Thoracic aorta (tissue), 2 donors: ENCODE measurements at regions not wholly inside any gene's neighbourhood (a gene's known extent, or its start where the extent isn't known, plus 50 kb on each side); places are given as distances from the start of the nearest gene placed in this dataset.
"Not testable (repeated sequence)": the region's sequence is repeated elsewhere in the genome, so short reads cannot be mapped to it uniquely, and the experiment has no call there.

Experiments used
- ATAC-seq: fragments of 150-250 bp; one replicate; pipeline ENCODE4 v1.8.0; 2017; ENCODE audit warnings: low read depth; ENCODE audit not compliant: insufficient number of reproducible peaks, low FRiP score
- DNase-seq: peaks from one replicate; pipeline ENCODE4 v3.0.0-alpha.2; 2020; ENCODE audit warnings: low spot score
- H3K27ac ChIP-seq, 2 donors: fragments of 200-600 bp; sonication (generic); 1 replicate in 1 of 2; 2 replicates in 1 of 2; pipeline ENCODE4 v1.5.1; 2016; ENCODE audit warnings: mild to moderate bottlenecking in 2 of 2, moderate library complexity in 2 of 2
- H3K27me3 ChIP-seq: fragments of 200-600 bp; sonication (generic); replicated peaks from 2 replicates; pipeline ENCODE4 v1.6.0; 2016; ENCODE audit warnings: mild to moderate bottlenecking; ENCODE audit not compliant: insufficient read depth
- H3K36me3 ChIP-seq: fragments of 200-600 bp; sonication (generic); one replicate; pipeline ENCODE4 v1.5.1; 2016
- H3K4me1 ChIP-seq, 2 donors: fragments of 200-600 bp; sonication (generic); 1 replicate in 1 of 2; 2 replicates in 1 of 2; pipeline versions ENCODE4 v1.5.1 to v1.6.0; 2016; ENCODE audit warnings: low read depth in 2 of 2, mild to moderate bottlenecking in 1 of 2; ENCODE audit not compliant: control insufficient read depth in 1 of 2
- H3K4me3 ChIP-seq: fragments of 200-600 bp; sonication (generic); 2 replicates; pipeline ENCODE4 v1.5.1; 2016; ENCODE audit warnings: mild to moderate bottlenecking
- H3K9me3 ChIP-seq: fragments of 200-600 bp; sonication (generic); 2 replicates; pipeline ENCODE4 v1.5.1; 2016
- TF ChIP-seq, protein P1 (sequence below): fragments of 200-600 bp; sonication (generic); IDR thresholded peaks from one replicate; pipeline ENCODE4 v1.5.1; 2019; ENCODE audit warnings: antibody characterized with exemption

DNA sequence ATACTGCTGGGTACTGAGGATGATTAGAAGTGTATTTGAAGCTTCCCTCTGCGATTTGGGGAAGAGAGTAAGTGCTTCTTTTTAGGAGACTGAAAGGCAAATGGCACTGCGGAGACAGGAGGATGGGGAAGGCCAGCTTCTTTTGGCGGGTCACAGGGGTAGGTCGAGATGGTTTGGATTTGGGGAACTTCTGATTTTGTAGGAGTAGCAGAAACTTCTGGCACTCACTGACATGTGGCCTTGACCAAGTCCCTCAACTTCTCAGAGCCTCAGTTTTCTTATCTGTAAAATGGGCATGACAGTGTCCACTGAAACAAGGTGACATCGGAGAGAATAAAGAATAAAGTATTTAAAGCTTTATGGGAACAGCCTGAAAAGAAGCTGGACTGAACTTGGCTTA, 59.8 kb upstream of the WDR11 start:
- no peak overlapping the region for H3K4me3 ChIP-seq
- DNase-seq (no peak), ATAC-seq (no peak)
- no peaks in the 10 kb centered on the region for H3K27me3 ChIP-seq
- H3K4me1 ChIP-seq: no peaks in the 10 kb centered on the region
- TF ChIP-seq, protein P1, sequence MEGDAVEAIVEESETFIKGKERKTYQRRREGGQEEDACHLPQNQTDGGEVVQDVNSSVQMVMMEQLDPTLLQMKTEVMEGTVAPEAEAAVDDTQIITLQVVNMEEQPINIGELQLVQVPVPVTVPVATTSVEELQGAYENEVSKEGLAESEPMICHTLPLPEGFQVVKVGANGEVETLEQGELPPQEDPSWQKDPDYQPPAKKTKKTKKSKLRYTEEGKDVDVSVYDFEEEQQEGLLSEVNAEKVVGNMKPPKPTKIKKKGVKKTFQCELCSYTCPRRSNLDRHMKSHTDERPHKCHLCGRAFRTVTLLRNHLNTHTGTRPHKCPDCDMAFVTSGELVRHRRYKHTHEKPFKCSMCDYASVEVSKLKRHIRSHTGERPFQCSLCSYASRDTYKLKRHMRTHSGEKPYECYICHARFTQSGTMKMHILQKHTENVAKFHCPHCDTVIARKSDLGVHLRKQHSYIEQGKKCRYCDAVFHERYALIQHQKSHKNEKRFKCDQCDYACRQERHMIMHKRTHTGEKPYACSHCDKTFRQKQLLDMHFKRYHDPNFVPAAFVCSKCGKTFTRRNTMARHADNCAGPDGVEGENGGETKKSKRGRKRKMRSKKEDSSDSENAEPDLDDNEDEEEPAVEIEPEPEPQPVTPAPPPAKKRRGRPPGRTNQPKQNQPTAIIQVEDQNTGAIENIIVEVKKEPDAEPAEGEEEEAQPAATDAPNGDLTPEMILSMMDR: no peak
- H3K27ac ChIP-seq: no peak overlapping the region
- no peaks in the 10 kb centered on the region for H3K36me3 ChIP-seq
- no peaks in the 10 kb centered on the region for H3K9me3 ChIP-seq

DNA sequence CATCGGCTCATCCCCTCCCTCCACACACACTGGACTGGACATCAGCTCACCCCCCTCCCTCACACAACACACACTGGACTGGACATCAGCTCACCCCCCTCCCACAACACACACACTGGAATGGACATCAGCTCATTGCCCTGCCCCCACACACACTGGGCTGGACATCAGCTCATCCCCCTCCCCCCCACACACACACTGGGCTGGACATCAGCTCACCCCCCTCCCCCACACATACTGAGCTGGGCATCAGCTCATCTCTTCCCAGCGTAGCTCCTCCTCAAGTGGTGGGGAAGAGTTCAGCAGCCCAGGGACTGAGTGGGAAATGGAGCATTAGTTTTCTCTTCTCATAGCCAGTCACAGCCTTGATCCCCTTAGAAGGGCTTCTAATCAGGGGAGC, 58.1 kb upstream of the WDR11 start:
- TF ChIP-seq, protein P1: no peak
- Histone ChIP-seq H3K27ac (no peak overlapping the region), H3K9me3 (no peaks in the 10 kb centered on the region), H3K4me3 (no peak overlapping the region), H3K36me3 (no peaks in the 10 kb centered on the region), H3K4me1 (no peaks in the 10 kb centered on the region), H3K27me3 (no peaks in the 10 kb centered on the region)
- DNase-seq (no peak), ATAC-seq (no peak)

DNA sequence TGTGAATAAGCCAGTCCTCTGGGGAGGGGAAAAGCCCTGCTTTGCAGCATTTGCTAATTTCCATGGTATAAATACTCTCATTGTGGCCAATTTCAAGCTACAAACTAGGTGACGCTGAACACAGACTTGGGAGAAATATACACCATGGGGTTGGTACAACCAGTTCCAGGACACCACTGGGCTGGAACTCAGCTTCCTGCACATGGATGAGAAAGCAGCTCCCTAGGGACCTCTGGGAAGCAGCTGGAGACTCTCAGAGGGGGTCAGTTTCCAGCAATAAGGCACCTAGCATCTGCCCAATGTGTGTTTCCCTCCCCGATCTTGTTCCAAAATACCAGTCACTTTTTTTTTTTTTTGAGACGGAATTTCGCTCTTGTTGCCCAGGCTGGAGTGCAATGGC, 56.8 kb upstream of the WDR11 start:
- no peaks in the 10 kb centered on the region for H3K9me3 ChIP-seq
- H3K4me1 ChIP-seq: no peaks in the 10 kb centered on the region
- ATAC-seq (no peak), DNase-seq (no peak)
- H3K27me3 ChIP-seq: no peaks in the 10 kb centered on the region
- no peaks in the 10 kb centered on the region for H3K36me3 ChIP-seq
- no peak overlapping the region for H3K27ac ChIP-seq
- TF ChIP-seq, protein P1: no peak
- H3K4me3 ChIP-seq: no peak overlapping the region

DNA sequence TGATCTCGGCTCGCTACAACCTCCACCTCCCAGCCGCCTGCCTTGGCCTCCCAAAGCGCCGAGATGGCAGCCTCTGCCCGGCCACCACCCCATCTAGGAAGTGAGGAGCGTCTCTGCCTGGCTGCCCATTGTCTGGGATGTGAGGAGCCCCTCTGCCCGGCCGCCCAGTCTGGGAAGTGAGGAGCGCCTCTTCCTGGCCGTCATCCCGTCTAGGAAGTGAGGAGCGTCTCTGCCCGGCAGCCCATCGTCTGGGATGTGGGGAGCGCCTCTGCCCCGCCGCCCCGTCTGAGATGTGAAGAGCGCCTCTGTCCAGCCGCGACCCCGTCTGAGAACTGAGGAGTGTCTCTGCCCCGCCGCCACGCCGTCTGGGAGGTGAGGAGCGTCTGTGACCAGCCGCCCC, 52.9 kb upstream of the WDR11 start:
- not testable (repeated sequence) for H3K4me1 ChIP-seq, H3K36me3 ChIP-seq, DNase-seq, ATAC-seq, H3K27ac ChIP-seq, H3K27me3 ChIP-seq, H3K4me3 ChIP-seq, H3K9me3 ChIP-seq

DNA sequence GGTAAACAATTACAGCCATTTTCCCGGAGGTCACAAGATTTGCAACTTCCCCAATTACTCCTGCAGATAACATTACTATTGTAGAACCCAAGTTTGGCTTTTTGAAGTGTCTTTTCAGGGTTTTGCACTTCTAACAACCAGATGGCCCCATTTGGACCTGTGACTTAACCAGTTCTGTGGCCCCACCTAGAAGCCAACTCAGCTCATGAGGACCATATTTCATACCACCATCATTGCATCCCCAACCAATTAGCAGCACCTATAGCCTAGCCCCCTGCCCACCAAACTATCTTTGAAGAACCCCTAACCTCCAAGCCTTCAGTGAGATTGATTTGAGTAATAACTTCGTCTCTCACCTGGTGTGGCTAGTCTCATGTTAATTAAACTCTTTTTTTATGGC, 51.3 kb upstream of the WDR11 start:
- Histone ChIP-seq H3K27ac (no peak overlapping the region), H3K9me3 (no peaks in the 10 kb centered on the region), H3K36me3 (no peaks in the 10 kb centered on the region), H3K4me3 (no peak overlapping the region), H3K4me1 (no peaks in the 10 kb centered on the region), H3K27me3 (no peaks in the 10 kb centered on the region)
- TF ChIP-seq, protein P1: no peak
- ATAC-seq: no peak
- DNase-seq: no peak

DNA sequence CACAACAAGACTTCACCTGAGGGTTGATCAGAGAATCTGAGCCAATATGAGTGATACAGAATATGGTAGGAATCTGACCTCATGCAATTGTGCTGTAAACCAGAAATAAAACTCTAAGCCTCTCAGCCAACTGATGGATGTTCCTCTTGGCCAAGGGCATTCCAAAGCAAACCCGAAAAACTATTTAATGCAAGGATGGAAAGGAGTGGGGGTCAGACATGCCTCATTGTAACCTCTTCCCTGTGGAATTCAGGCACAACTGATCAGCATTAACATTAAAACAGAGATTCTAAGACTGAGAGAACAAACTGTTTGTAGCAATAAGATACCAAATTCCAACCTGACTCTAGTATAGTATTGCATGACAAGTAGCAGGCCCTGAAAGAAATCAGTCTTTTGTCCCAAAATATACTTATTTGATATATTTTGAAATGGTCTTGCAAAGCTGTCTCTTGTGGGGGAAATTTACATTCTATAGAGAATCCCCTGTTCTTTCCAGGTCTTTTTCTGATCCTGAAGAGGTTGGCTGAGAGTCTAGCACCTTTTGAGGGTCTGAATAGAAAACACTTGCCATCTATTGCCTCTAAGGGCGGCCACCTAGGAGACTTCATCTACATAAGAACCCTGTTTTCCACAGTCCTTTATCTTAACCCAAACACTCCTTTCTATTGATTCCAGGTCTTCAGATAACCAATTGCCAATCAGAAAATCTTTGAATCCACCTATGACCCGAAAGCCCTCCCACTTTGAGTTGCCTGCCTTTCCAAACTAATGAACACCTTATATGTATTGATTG, 50.4 kb upstream of the WDR11 start:
- TF ChIP-seq, protein P1: no peak
- no peak for DNase-seq
- no peaks in the 10 kb centered on the region for H3K27me3 ChIP-seq
- H3K9me3 ChIP-seq: no peaks in the 10 kb centered on the region
- H3K27ac ChIP-seq: no peak overlapping the region
- H3K4me1 ChIP-seq: no peaks in the 10 kb centered on the region
- H3K4me3 ChIP-seq: no peak overlapping the region
- ATAC-seq: no peak
- no peaks in the 10 kb centered on the region for H3K36me3 ChIP-seq
